ENCODE measurements at regions not wholly inside any gene's neighbourhood (a gene's known extent, or its start where the extent isn't known, plus 50 kb on each side); places are given as distances from the start of the nearest gene placed in this dataset.
A peak's percentile ranks its signal among the peaks of the same experiment; 100 is the strongest.
"Not testable (repeated sequence)": the region's sequence is repeated elsewhere in the genome, so short reads cannot be mapped to it uniquely, and the experiment has no call there.

GRCh38 chr1:148402152-148403084 is 80.7 kb downstream of the PPIAL4G start:
- BruUV-seq (replicated peaks) = TSS peak; percentile 98
- Histone ChIP-seq H2AFZ (replicated peaks; ENCODE audit: low read length, poor library complexity) (peak overlapping the region; percentile 86), H3K4ac (ENCODE audit: low read depth, low read length) (peak overlapping the region; percentile 92), H3K9ac (ENCODE audit: low read depth, low read length) (peak overlapping the region; percentile 97), H2AK5ac (ENCODE audit: low read depth, low read length) (peak overlapping the region; percentile 57; the same call in 1 of the 2 replicates), H3K23ac (ENCODE audit: low read depth, low read length) (peak overlapping the region; percentile 97; the same call in 1 of the 2 replicates), H4K91ac (ENCODE audit: insufficient read depth, low read depth, low read length) (peak overlapping the region; percentile 91), H2BK120ac (ENCODE audit: low read depth, low read length) (peak overlapping the region; percentile 75), H3K4me3 (ENCODE audit: insufficient read depth, low read depth, low read length) (peak overlapping the region; percentile 81), H3K4me2 (ENCODE audit: low read depth, low read length) (peak overlapping the region; percentile 92), H2BK5ac (ENCODE audit: low read depth, low read length, poor library complexity, severe bottlenecking) (peak overlapping the region; percentile 93), H3K27ac (ENCODE audit: insufficient read depth, low read length) (peak overlapping the region; percentile 89), H3K56ac (ENCODE audit: extremely low read depth, insufficient read depth, low read length) (peak overlapping the region; percentile 86), H3K18ac (ENCODE audit: low read depth, low read length) (peak overlapping the region; percentile 78; the same call in 1 of the 2 replicates), H4K8ac (ENCODE audit: low read depth in 2 of 2, low read length in 2 of 2) (peak overlapping the region; percentile 73 to 92), H4K5ac (ENCODE audit: low read depth, low read length) (peak overlapping the region; percentile 81), H3K14ac (replicated peaks; ENCODE audit: low read depth, low read length) (peak overlapping the region; percentile 97)
- H3K36me3 ChIP-seq (ENCODE audit: control insufficient read depth, insufficient read depth, low read length); H4K20me1 ChIP-seq (ENCODE audit: insufficient read depth, low read length); H2BK15ac ChIP-seq (ENCODE audit: low read depth, low read length); H3K9me1 ChIP-seq (ENCODE audit: insufficient read depth, low read length); dilution Hi-C loops (cut with HindIII; ENCODE audit: low sequenced_read_pairs, unreplicated experiment); CTCF ChIA-PET; H3K4me1 ChIP-seq (ENCODE audit: control insufficient read depth, insufficient read depth, low read length); H3K79me1 ChIP-seq (ENCODE audit: low read depth in 1 of 2, low read length in 2 of 2); H2AK9ac ChIP-seq (replicated peaks; ENCODE audit: low read depth, low read length, poor library complexity); intact Hi-C loops (cut with micrococcal nuclease); H3K9me3 ChIP-seq (ENCODE audit: control insufficient read depth, insufficient read depth, low read length); H3K27me3 ChIP-seq (ENCODE audit: control insufficient read depth, insufficient read depth, low read length); POLR2A ChIA-PET (ENCODE audit: unreplicated experiment); H2BK20ac ChIP-seq (ENCODE audit: low read depth, low read length); in situ Hi-C loops (cut with MboI; ENCODE audit: low sequenced_read_pairs): not testable (repeated sequence)
- DNase-seq (peak; percentile 61), ATAC-seq (ENCODE audit: low read depth) (peak; percentile 94)
- peak; percentile 93 for TF ChIP-seq POLR2A (IDR thresholded peaks at IDR 0.05; ENCODE audit: low read depth, low read length)
- 1% methylated on average over 14 of the region's 45 CpGs; no CpG with 5 or more reads in 1 of the 2 experiments for WGBS, 2 experiments (ENCODE audit: extremely low coverage in 2 of 2, insufficient read length in 1 of 2)

- H3K4ac ChIP-seq (ENCODE audit: low read depth, low read length); H3K4me2 ChIP-seq (ENCODE audit: low read depth, low read length); dilution Hi-C loops (cut with HindIII; ENCODE audit: low sequenced_read_pairs, unreplicated experiment); H2BK15ac ChIP-seq (ENCODE audit: low read depth, low read length); H2AFZ ChIP-seq (replicated peaks; ENCODE audit: low read length, poor library complexity); H2BK120ac ChIP-seq (ENCODE audit: low read depth, low read length); POLR2A ChIA-PET (ENCODE audit: unreplicated experiment); H4K5ac ChIP-seq (ENCODE audit: low read depth, low read length); H3K56ac ChIP-seq (ENCODE audit: extremely low read depth, insufficient read depth, low read length); H3K79me1 ChIP-seq (ENCODE audit: low read depth in 1 of 2, low read length in 2 of 2); H2AK9ac ChIP-seq (replicated peaks; ENCODE audit: low read depth, low read length, poor library complexity); H4K20me1 ChIP-seq (ENCODE audit: insufficient read depth, low read length); H4K8ac ChIP-seq (ENCODE audit: low read depth in 2 of 2, low read length in 2 of 2); in situ Hi-C loops (cut with MboI; ENCODE audit: low sequenced_read_pairs); H3K9me3 ChIP-seq (ENCODE audit: control insufficient read depth, insufficient read depth, low read length); H2AK5ac ChIP-seq (ENCODE audit: low read depth, low read length); BruUV-seq (replicated peaks); DNase-seq; H2BK5ac ChIP-seq (ENCODE audit: low read depth, low read length, poor library complexity, severe bottlenecking); CTCF ChIA-PET; H3K9me1 ChIP-seq (ENCODE audit: insufficient read depth, low read length); ATAC-seq (ENCODE audit: low read depth); H3K9ac ChIP-seq (ENCODE audit: low read depth, low read length); H3K4me3 ChIP-seq (ENCODE audit: insufficient read depth, low read depth, low read length); H3K27ac ChIP-seq (ENCODE audit: insufficient read depth, low read length); H3K18ac ChIP-seq (ENCODE audit: low read depth, low read length); H3K4me1 ChIP-seq (ENCODE audit: control insufficient read depth, insufficient read depth, low read length); H3K36me3 ChIP-seq (ENCODE audit: control insufficient read depth, insufficient read depth, low read length); H3K27me3 ChIP-seq (ENCODE audit: control insufficient read depth, insufficient read depth, low read length); H3K14ac ChIP-seq (replicated peaks; ENCODE audit: low read depth, low read length); H4K91ac ChIP-seq (ENCODE audit: insufficient read depth, low read depth, low read length); H3K23ac ChIP-seq (ENCODE audit: low read depth, low read length); H2BK20ac ChIP-seq (ENCODE audit: low read depth, low read length); intact Hi-C loops (cut with micrococcal nuclease): not testable (repeated sequence)
- WGBS, 2 experiments (ENCODE audit: extremely low coverage in 2 of 2, insufficient read length in 1 of 2) = no CpG with 5 or more reads among the region's 1 CpG
Observed at GRCh38 chr1:148397516-148397915, 85.6 kb downstream of the PPIAL4G start.

All from IMR-90 (cell line).